IMR-90 (cell line): ENCODE measurements at regions not wholly inside any gene's neighbourhood (a gene's known extent, or its start where the extent isn't known, plus 50 kb on each side); places are given as distances from the start of the nearest gene placed in this dataset.

Experiments used
- ATAC-seq: fragments of 200-7000 bp; cut with Tn5 transposase; 2 replicates; pipeline ENCODE4 v1.9.1; 2020; ENCODE audit warnings: low read depth, mild to moderate bottlenecking, moderate library complexity
- BruUV-seq: library from RNA; stranded (reverse); fragments of 400-500 nt; replicated peaks from 2 replicates; lab custom pipeline; 2021; lab: Mats Ljungman, UMichigan
- CTCF ChIA-PET: fragments of 300-600 bp; formaldehyde crosslinking; extraction: SDS; loops from one replicate; lab custom pipeline; 2021; ENCODE audit warnings: antibody characterized with exemption; lab: Yijun Ruan, JAX
- POLR2A ChIA-PET: fragments of 300-600 bp; sonication (Branson Sonifier 250); formaldehyde crosslinking; loops from one replicate; lab custom pipeline; 2022; ENCODE audit warnings: antibody characterized with exemption; ENCODE audit not compliant: unreplicated experiment; lab: Charles Lee
- DNase-seq: peaks from one replicate; pipeline ENCODE4 v3.0.0; 2013
- H2AFZ ChIP-seq: replicated peaks from 2 replicates; pipeline ENCODE3; 2013; ENCODE audit warnings: low read length, mild to moderate bottlenecking; ENCODE audit not compliant: poor library complexity
- H2AK5ac ChIP-seq: 2 replicates; pipeline ENCODE4 v1.6.1; 2013; ENCODE audit warnings: low read depth, low read length, inconsistent platforms
- H2AK9ac ChIP-seq: replicated peaks from 2 replicates; pipeline ENCODE3; 2013; ENCODE audit warnings: mild to moderate bottlenecking, low read depth, low read length, moderate library complexity; ENCODE audit not compliant: poor library complexity
- H2BK120ac ChIP-seq: 2 replicates; pipeline ENCODE4 v1.6.1; 2013; ENCODE audit warnings: low read depth, low read length, inconsistent platforms
- H2BK15ac ChIP-seq: 3 replicates; pipeline ENCODE4 v1.6.1; 2013; ENCODE audit warnings: low read depth, low read length, inconsistent platforms
- H2BK20ac ChIP-seq: 2 replicates; pipeline ENCODE4 v1.6.1; 2013; ENCODE audit warnings: low read depth, mild to moderate bottlenecking, inconsistent platforms, low read length, moderate library complexity
- H2BK5ac ChIP-seq: 2 replicates; pipeline ENCODE4 v1.6.1; 2013; ENCODE audit warnings: mild to moderate bottlenecking, low read depth, low read length, inconsistent platforms; ENCODE audit not compliant: poor library complexity, severe bottlenecking
- H3K14ac ChIP-seq: replicated peaks from 2 replicates; pipeline ENCODE4 v1.6.1; 2013; ENCODE audit warnings: low read depth, low read length, inconsistent platforms
- H3K18ac ChIP-seq: 2 replicates; pipeline ENCODE4 v1.6.1; 2013; ENCODE audit warnings: low read depth, low read length, control low read depth
- H3K23ac ChIP-seq: 2 replicates; pipeline ENCODE4 v1.6.1; 2013; ENCODE audit warnings: low read depth, low read length, inconsistent platforms
- H3K27ac ChIP-seq: 2 replicates; pipeline ENCODE4 v1.5.1; 2013; ENCODE audit warnings: mild to moderate bottlenecking, control low read depth, low read length; ENCODE audit not compliant: insufficient read depth
- H3K27me3 ChIP-seq: 2 replicates; pipeline ENCODE4 v1.6.1; 2013; ENCODE audit warnings: low read length; ENCODE audit not compliant: control insufficient read depth, insufficient read depth
- H3K36me3 ChIP-seq: 2 replicates; pipeline ENCODE4 v1.6.1; 2013; ENCODE audit warnings: low read length, mixed read lengths; ENCODE audit not compliant: control insufficient read depth, insufficient read depth
- H3K4ac ChIP-seq: 2 replicates; pipeline ENCODE4 v1.6.1; 2013; ENCODE audit warnings: low read depth, low read length, inconsistent platforms
- H3K4me1 ChIP-seq: 2 replicates; pipeline ENCODE4 v1.6.1; 2013; ENCODE audit warnings: low read length, mixed read lengths; ENCODE audit not compliant: control insufficient read depth, insufficient read depth
- H3K4me2 ChIP-seq: 2 replicates; pipeline ENCODE4 v1.6.1; 2013; ENCODE audit warnings: low read depth, mild to moderate bottlenecking, control low read depth, low read length, moderate library complexity
- H3K4me3 ChIP-seq: 2 replicates; pipeline ENCODE4 v1.5.1; 2013; ENCODE audit warnings: low read depth, mild to moderate bottlenecking, control low read depth, low read length, moderate library complexity; ENCODE audit not compliant: insufficient read depth
- H3K56ac ChIP-seq: 2 replicates; pipeline ENCODE4 v1.6.1; 2013; ENCODE audit warnings: low read length, inconsistent platforms; ENCODE audit not compliant: insufficient read depth; ENCODE audit errors: extremely low read depth
- H3K79me1 ChIP-seq, 2 experiments: 2 replicates each; pipeline ENCODE4 v1.6.1; 2013; ENCODE audit warnings: low read length in 2 of 2, inconsistent platforms in 1 of 2, low read depth in 1 of 2
- H3K9ac ChIP-seq: 2 replicates; pipeline ENCODE4 v1.6.1; 2013; ENCODE audit warnings: low read depth, low read length, control low read depth
- H3K9me1 ChIP-seq: 2 replicates; pipeline ENCODE4 v1.6.1; 2013; ENCODE audit warnings: low read length, inconsistent platforms; ENCODE audit not compliant: insufficient read depth
- H3K9me3 ChIP-seq: 2 replicates; pipeline ENCODE4 v1.6.1; 2013; ENCODE audit warnings: low read length; ENCODE audit not compliant: control insufficient read depth, insufficient read depth
- H4K20me1 ChIP-seq: 2 replicates; pipeline ENCODE4 v1.6.1; 2013; ENCODE audit warnings: low read length, inconsistent platforms; ENCODE audit not compliant: insufficient read depth
- H4K5ac ChIP-seq: 2 replicates; pipeline ENCODE4 v1.6.1; 2013; ENCODE audit warnings: mild to moderate bottlenecking, low read depth, low read length, control low read depth
- H4K8ac ChIP-seq, 2 experiments: 2 replicates each; pipeline ENCODE4 v1.6.1; 2013; ENCODE audit warnings: low read depth in 2 of 2, low read length in 2 of 2, control low read depth in 1 of 2, inconsistent platforms in 1 of 2
- H4K91ac ChIP-seq: 2 replicates; pipeline ENCODE4 v1.6.1; 2013; ENCODE audit warnings: low read depth, low read length, inconsistent platforms; ENCODE audit not compliant: insufficient read depth
- BHLHE40 ChIP-seq: fragments of 150-350 bp; IDR thresholded peaks from 2 replicates; pipeline ENCODE4 v1.6.1; 2016; ENCODE audit warnings: mild to moderate bottlenecking, low read depth, low read length
- CEBPB ChIP-seq: IDR thresholded peaks from 2 replicates; pipeline ENCODE4 v1.6.1; 2012; ENCODE audit warnings: low read depth, low read length, improper control_type of control experiment
- CHD1 ChIP-seq: IDR thresholded peaks from 2 replicates; pipeline ENCODE4 v1.6.1; 2012; ENCODE audit warnings: low read depth, low read length, improper control_type of control experiment
- ELK1 ChIP-seq: fragments of 150-350 bp; IDR thresholded peaks from 2 replicates; pipeline ENCODE4 v1.6.1; 2016; ENCODE audit warnings: low read depth, mild to moderate bottlenecking, low read length, moderate library complexity, borderline replicate concordance
- FOS ChIP-seq: fragments of 150-350 bp; IDR thresholded peaks from 2 replicates; pipeline ENCODE4 v1.6.1; 2016; ENCODE audit warnings: low read depth, low read length
- MAFK ChIP-seq: IDR thresholded peaks from 2 replicates; pipeline ENCODE4 v1.6.1; 2012; ENCODE audit warnings: low read depth, low read length, improper control_type of control experiment
- MAZ ChIP-seq: IDR thresholded peaks from 2 replicates; pipeline ENCODE4 v1.6.1; 2012; ENCODE audit warnings: low read depth, mild to moderate bottlenecking, low read length, improper control_type of control experiment, moderate library complexity, borderline replicate concordance
- MXI1 ChIP-seq: IDR thresholded peaks from 2 replicates; pipeline ENCODE4 v1.6.1; 2012; ENCODE audit warnings: low read depth, mild to moderate bottlenecking, low read length, moderate library complexity, borderline replicate concordance
- NFE2L2 ChIP-seq: fragments of 150-350 bp; IDR thresholded peaks from 2 replicates; pipeline ENCODE4 v1.6.1; 2016; ENCODE audit warnings: low read depth, mild to moderate bottlenecking, low read length
- POLR2A ChIP-seq: IDR thresholded peaks from 2 replicates; pipeline ENCODE4 v1.6.1; 2012; ENCODE audit warnings: mild to moderate bottlenecking, low read depth, low read length
- RAD21 ChIP-seq: IDR thresholded peaks from 2 replicates; pipeline ENCODE4 v1.6.1; 2012; ENCODE audit warnings: low read length, improper control_type of control experiment
- RCOR1 ChIP-seq: IDR thresholded peaks from 2 replicates; pipeline ENCODE4 v1.6.1; 2012; ENCODE audit warnings: mild to moderate bottlenecking, low read length, improper control_type of control experiment; ENCODE audit not compliant: insufficient replicate concordance
- RFX5 ChIP-seq: IDR thresholded peaks from 2 replicates; pipeline ENCODE4 v1.8.0; 2012; ENCODE audit warnings: low read depth, mild to moderate bottlenecking, low read length, moderate library complexity
- SMC3 ChIP-seq: fragments of 150-350 bp; IDR thresholded peaks from 2 replicates; pipeline ENCODE4 v1.6.1; 2016; ENCODE audit warnings: low read depth, mild to moderate bottlenecking, antibody characterized with exemption, low read length, moderate library complexity
- USF2 ChIP-seq: fragments of 150-350 bp; IDR thresholded peaks from 2 replicates; pipeline ENCODE4 v1.6.1; 2017; ENCODE audit warnings: mild to moderate bottlenecking, antibody characterized with exemption, low read length, low read depth
- dilution Hi-C: fragments of 300-500 bp; cut with HindIII; formaldehyde crosslinking; loops from one replicate; pipeline ENCODE4 v1.14.3; 2018; ENCODE audit warnings: low sequenced_read_pairs; ENCODE audit not compliant: unreplicated experiment
- in situ Hi-C: fragments of 300-500 bp; cut with MboI; formaldehyde crosslinking; loops from 3 replicates; pipeline ENCODE4 v1.14.3; 2019; ENCODE audit warnings: low sequenced_read_pairs, inconsistent platforms, mixed read lengths
- intact Hi-C: fragments of 100-400 bp; cut with micrococcal nuclease; formaldehyde crosslinking; loops from 2 replicates; pipeline ENCODE4 v1.10.0; 2022

GRCh38 chr6:2310042-2310441 is 64.6 kb upstream of the GMDS start:
- Histone ChIP-seq H3K27ac (no peak overlapping the region), H2BK120ac (no peak overlapping the region), H2BK20ac (no peak overlapping the region), H3K23ac (no peak overlapping the region), H3K4me1 (no peaks in the 10 kb centered on the region), H3K9me3 (no peaks in the 10 kb centered on the region), H3K4ac (no peak overlapping the region), H2AK5ac (no peak overlapping the region), H3K9ac (no peak overlapping the region), H2BK15ac (no peak overlapping the region), H3K27me3 (no peaks in the 10 kb centered on the region), H3K4me2 (no peak overlapping the region), H2AK9ac (no peak overlapping the region), H3K56ac (no peak overlapping the region), H2BK5ac (no peak overlapping the region), H3K9me1 (no peaks in the 10 kb centered on the region), H3K18ac (no peak overlapping the region), H3K14ac (no peak overlapping the region), H4K8ac (no peak overlapping the region), H3K36me3 (no peaks in the 10 kb centered on the region), H2AFZ (no peak overlapping the region), H4K5ac (no peak overlapping the region), H4K91ac (no peak overlapping the region), H3K4me3 (no peak overlapping the region), H4K20me1 (no peaks in the 10 kb centered on the region), H3K79me1 (no peaks in the 10 kb centered on the region)
- TF ChIP-seq RAD21 (no peak), MAFK (no peak), ELK1 (no peak), SMC3 (no peak), POLR2A (no peak), RFX5 (no peak), BHLHE40 (no peak), RCOR1 (no peak), CEBPB (no peak), FOS (no peak), NFE2L2 (no peak), MXI1 (no peak), MAZ (no peak), CHD1 (no peak), USF2 (no peak)
- DNase-seq, result no peak
- ATAC-seq, result no peak
- intact Hi-C loops (no loop called here), in situ Hi-C loops (no loop called here), dilution Hi-C loops (no loop called here)
- POLR2A ChIA-PET, result no interaction called here
- no TSS peak for BruUV-seq
- CTCF ChIA-PET, result no interaction called here
